ENCODE measurements at regions not wholly inside any gene's neighbourhood (a gene's known extent, or its start where the extent isn't known, plus 50 kb on each side); places are given as distances from the start of the nearest gene placed in this dataset.
"Not testable (repeated sequence)": the region's sequence is repeated elsewhere in the genome, so short reads cannot be mapped to it uniquely, and the experiment has no call there.

DNA sequence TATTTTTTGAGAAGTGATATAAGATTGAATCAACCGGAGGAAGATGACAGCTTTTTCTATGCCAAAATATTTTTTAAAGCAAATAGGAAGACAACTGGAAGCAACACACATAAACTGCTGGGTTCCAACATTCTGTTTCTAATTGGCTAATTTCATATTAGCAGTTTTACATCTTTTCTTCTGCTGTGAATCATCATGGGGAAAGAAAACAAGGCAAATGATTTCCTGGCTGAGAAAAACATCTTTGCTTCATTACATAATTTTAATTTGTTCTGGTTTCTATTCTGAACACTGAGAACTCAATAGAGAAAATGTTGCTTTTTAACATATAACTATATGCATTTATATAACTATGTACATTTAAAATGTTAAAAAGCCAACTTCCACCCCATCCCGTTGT lies 2518.5 kb downstream of the ARAP2 start:
- Histone ChIP-seq H3K9me3 (no peaks in the 10 kb centered on the region), H3K27me3 (no peaks in the 10 kb centered on the region), H3K4me1 (no peaks in the 10 kb centered on the region), H3K36me3 (no peaks in the 10 kb centered on the region), H3K27ac (replicated peaks in 1 of 4) (no peak overlapping the region), H3K4me3 (no peak overlapping the region)
- intact Hi-C loops (cut with DNase I) = no loop called here
- TF ChIP-seq, protein P1, sequence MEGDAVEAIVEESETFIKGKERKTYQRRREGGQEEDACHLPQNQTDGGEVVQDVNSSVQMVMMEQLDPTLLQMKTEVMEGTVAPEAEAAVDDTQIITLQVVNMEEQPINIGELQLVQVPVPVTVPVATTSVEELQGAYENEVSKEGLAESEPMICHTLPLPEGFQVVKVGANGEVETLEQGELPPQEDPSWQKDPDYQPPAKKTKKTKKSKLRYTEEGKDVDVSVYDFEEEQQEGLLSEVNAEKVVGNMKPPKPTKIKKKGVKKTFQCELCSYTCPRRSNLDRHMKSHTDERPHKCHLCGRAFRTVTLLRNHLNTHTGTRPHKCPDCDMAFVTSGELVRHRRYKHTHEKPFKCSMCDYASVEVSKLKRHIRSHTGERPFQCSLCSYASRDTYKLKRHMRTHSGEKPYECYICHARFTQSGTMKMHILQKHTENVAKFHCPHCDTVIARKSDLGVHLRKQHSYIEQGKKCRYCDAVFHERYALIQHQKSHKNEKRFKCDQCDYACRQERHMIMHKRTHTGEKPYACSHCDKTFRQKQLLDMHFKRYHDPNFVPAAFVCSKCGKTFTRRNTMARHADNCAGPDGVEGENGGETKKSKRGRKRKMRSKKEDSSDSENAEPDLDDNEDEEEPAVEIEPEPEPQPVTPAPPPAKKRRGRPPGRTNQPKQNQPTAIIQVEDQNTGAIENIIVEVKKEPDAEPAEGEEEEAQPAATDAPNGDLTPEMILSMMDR (IDR thresholded peaks at IDR 0.05) = no peak
- 61% methylated on average over 2 of the region's 2 CpGs for WGBS
- no peak for DNase-seq (ENCODE audit: extremely low spot score)

DNA sequence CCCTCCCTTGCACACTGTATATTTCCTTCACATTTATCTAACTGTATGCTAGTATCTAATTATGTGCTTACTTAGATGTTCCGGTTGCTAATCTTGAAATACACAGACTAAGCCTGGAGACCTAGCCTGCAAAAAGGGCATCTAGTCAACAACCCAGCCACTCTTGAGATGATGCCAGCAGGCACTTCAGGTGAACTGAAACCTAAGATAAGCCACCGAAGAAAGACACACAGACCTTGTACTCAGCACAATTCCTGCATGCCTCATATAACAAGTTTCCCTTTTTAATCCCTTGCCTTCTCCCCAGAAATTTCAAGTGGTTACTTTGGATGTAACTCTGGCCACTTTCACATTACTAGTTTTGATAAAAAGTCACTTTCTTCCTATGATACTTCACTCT lies 2506.6 kb downstream of the ARAP2 start:
- 81% methylated on average over 2 of the region's 2 CpGs for WGBS
- no peaks in the 10 kb centered on the region for H3K27me3 ChIP-seq
- intact Hi-C loops (cut with DNase I) = no loop called here

DNA sequence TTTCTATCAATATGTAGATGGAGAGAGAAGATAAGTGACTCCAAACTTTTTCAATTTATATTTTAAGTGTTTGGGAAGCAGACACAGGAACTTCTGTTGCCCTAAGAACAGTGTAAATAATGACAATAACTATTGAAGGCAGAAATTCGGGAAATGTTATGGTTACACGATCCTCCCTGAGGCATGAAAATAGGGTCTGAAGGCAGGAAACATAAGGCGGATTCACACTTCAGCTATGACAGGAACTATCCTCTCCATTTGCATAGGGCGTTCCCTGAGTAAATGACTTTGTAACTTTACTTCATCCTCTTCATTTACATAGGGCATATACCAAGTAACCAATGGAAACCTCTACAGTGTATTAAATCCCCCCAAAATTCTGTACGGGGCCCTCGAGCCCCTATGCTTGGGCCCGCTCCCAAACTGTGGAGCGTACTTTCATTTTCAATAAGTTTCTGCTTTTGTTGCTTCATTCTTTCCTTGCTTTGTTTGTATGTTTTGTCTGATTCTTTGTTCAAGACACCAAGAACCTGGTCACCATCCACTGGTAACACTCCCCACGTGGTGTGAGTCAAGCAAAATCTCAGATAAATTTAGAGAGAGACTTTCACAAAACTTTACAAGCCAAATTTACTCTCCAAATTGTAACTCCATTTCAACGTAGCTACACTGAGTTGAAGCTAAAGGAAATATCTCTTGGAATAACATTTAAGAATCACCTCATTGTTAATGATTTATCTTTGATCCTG lies 2504.3 kb downstream of the ARAP2 start:
- DNase-seq (ENCODE audit: extremely low spot score) = no peak
- Histone ChIP-seq H3K4me1 (no peaks in the 10 kb centered on the region), H3K9me3 (no peaks in the 10 kb centered on the region), H3K27ac (replicated peaks in 1 of 4) (no peak overlapping the region), H3K4me3 (no peak overlapping the region), H3K27me3 (no peaks in the 10 kb centered on the region), H3K36me3 (no peaks in the 10 kb centered on the region)
- intact Hi-C loops (cut with DNase I) = no loop called here
- TF ChIP-seq POLR2AphosphoS5 (IDR thresholded peaks at IDR 0.05) = no peak
- TF ChIP-seq, protein P1 (IDR thresholded peaks at IDR 0.05) = no peak
- TF ChIP-seq EP300 (IDR thresholded peaks at IDR 0.05) = no peak
- TF ChIP-seq POLR2A (IDR thresholded peaks at IDR 0.05; ENCODE audit: low read depth) = no peak
- WGBS = 78% methylated on average over 10 of the region's 10 CpGs

More for the DNA sequence above, 2506.6 kb downstream of the ARAP2 start:
- Histone ChIP-seq H3K27ac (replicated peaks in 1 of 4) (no peak overlapping the region), H3K4me1 (no peaks in the 10 kb centered on the region), H3K4me3 (no peak overlapping the region), H3K9me3 (no peaks in the 10 kb centered on the region), H3K36me3 (no peaks in the 10 kb centered on the region)
- no peak for DNase-seq (ENCODE audit: extremely low spot score)
- TF ChIP-seq EP300 (IDR thresholded peaks at IDR 0.05) (no peak), POLR2A (IDR thresholded peaks at IDR 0.05; ENCODE audit: low read depth) (no peak), POLR2AphosphoS5 (IDR thresholded peaks at IDR 0.05) (no peak)
- TF ChIP-seq, protein P1 (IDR thresholded peaks at IDR 0.05) = no peak

DNA sequence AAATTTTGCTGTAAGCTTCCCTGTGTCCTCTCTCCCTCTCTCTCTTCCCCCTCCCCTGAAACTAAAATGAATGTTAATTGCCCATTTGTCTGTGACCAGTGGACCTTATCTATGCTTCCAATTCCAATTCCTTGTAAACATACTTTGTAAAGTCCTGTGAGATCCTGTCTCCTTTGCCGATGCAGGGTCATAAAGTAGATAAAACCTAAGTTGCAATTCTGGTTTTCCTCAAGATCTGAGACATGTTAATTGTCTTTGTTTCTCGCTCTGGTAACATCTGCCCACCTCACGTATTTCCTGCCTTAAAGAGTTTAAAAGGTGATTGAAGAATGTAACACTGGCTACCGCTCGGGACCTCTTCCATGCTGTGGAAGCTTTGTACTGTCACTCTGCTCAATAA lies 2503.4 kb downstream of the ARAP2 start:
- H3K4me3 ChIP-seq; DNase-seq (ENCODE audit: extremely low spot score): not testable (repeated sequence)
- 66% methylated on average over 5 of the region's 5 CpGs for WGBS

DNA sequence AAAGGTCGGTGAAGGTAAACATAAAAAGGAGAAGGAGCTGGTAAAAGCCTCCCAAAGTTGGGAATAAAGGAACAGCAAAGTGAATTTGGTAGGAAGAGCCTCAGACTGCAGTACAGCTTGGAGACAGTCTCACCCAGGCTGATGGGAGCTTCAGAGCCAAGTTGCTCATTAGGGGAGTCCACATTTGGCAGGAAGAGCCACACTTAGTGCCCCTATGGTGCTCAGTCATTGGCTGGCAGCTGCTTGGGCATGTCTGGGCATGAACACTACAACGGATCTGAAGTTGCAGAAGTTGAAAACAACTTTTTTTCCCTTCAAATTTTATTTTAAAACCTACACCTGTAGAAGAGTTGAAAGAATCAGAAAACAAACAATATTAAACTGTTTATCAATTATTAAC lies 2497.3 kb downstream of the ARAP2 start:
- Histone ChIP-seq H3K9me3 (no peaks in the 10 kb centered on the region), H3K36me3 (no peaks in the 10 kb centered on the region), H3K4me1 (no peaks in the 10 kb centered on the region), H3K4me3 (no peak overlapping the region), H3K27ac (replicated peaks in 1 of 4) (no peak overlapping the region), H3K27me3 (no peaks in the 10 kb centered on the region)
- no peak for DNase-seq (ENCODE audit: extremely low spot score)
- intact Hi-C loops (cut with DNase I) = no loop called here
- 67% methylated on average over 2 of the region's 2 CpGs for WGBS
- TF ChIP-seq, protein P1 (IDR thresholded peaks at IDR 0.05) = no peak
- no peak for TF ChIP-seq POLR2AphosphoS5 (IDR thresholded peaks at IDR 0.05)
- TF ChIP-seq POLR2A (IDR thresholded peaks at IDR 0.05; ENCODE audit: low read depth) = no peak
- TF ChIP-seq EP300 (IDR thresholded peaks at IDR 0.05) = no peak

More for the DNA sequence above, 2503.4 kb downstream of the ARAP2 start:
- intact Hi-C loops (cut with DNase I); H3K9me3 ChIP-seq; H3K27me3 ChIP-seq; H3K27ac ChIP-seq (replicated peaks in 1 of 4); H3K36me3 ChIP-seq; H3K4me1 ChIP-seq: not testable (repeated sequence)
